HCT116 (cell line): ENCODE measurements at regions not wholly inside any gene's neighbourhood (a gene's known extent, or its start where the extent isn't known, plus 50 kb on each side); places are given as distances from the start of the nearest gene placed in this dataset.

ENCODE experiments used
- ATAC-seq: fragments of 200-7000 bp; cut with Tn5 transposase; 2 replicates; pipeline ENCODE4 v1.9.1; 2020; ENCODE audit warnings: mild to moderate bottlenecking, moderate library complexity
- BruUV-seq: library from RNA; stranded (reverse); fragments of 400-500 nt; replicated peaks from 2 replicates; lab custom pipeline; 2021; lab: Mats Ljungman, UMichigan
- CTCF ChIA-PET: fragments of 300-600 bp; sonication (Branson Sonifier 250); formaldehyde crosslinking; loops from one replicate; lab custom pipeline; 2021; ENCODE audit warnings: antibody characterized with exemption; lab: Charles Lee
- POLR2A ChIA-PET: fragments of 300-600, 350-600 bp; sonication (Branson Sonifier 250); formaldehyde crosslinking; loops from one replicate; lab custom pipeline; 2021; ENCODE audit warnings: antibody characterized with exemption; lab: Charles Lee
- RAD21 ChIA-PET, 2 experiments: fragments of 300-600 bp; sonication (Branson Sonifier 250); formaldehyde crosslinking; loops; one replicate each; lab custom pipeline; 2023; ENCODE audit warnings: low total read pairs in 2 of 2; ENCODE audit not compliant: uncharacterized antibody in 2 of 2, unreplicated experiment in 2 of 2, low non-redundant PET in 1 of 2; lab: Charles Lee
- DNase-seq: peaks from one replicate; pipeline ENCODE4 v3.0.0-alpha.2; 2010; ENCODE audit warnings: low read depth, low spot score
- H2AFZ ChIP-seq: fragments of 200-600 bp; shearing (Covaris generic), sonication (generic); 2 replicates; pipeline ENCODE4 v1.6.1; 2017; ENCODE audit warnings: low read depth, mixed run types, mixed read lengths, antibody characterized with exemption, low read length; ENCODE audit not compliant: poor library complexity, severe bottlenecking
- H3K27ac ChIP-seq: 2 replicates; pipeline ENCODE4 v1.5.1; 2012; ENCODE audit warnings: low read depth, low read length
- H3K27me3 ChIP-seq: fragments of 200-600 bp; sonication (generic); 2 replicates; pipeline ENCODE4 v1.6.1; 2016; ENCODE audit warnings: mixed run types, low read length, mixed read lengths; ENCODE audit not compliant: insufficient read depth
- H3K36me3 ChIP-seq, 2 experiments: fragments of 200-500 bp in 1 of 2; fragments of 200-600 bp in 1 of 2; sonication (Bioruptor generic) in 1 of 2; sonication (generic) in 1 of 2; 2 replicates each; pipeline versions ENCODE4 v1.5.1 to v1.6.1; 2014 to 2016; ENCODE audit warnings: low read length in 2 of 2, inconsistent platforms in 1 of 2, mixed read lengths in 1 of 2, mixed run types in 1 of 2; ENCODE audit not compliant: insufficient read depth in 2 of 2, control insufficient read depth in 1 of 2
- H3K4me1 ChIP-seq, 2 experiments: fragments of 200-600 bp in 1 of 2; sonication (generic) in 1 of 2; 2 replicates each; pipeline versions ENCODE4 v1.5.1 to v1.6.1; 2012 to 2017; ENCODE audit warnings: low read length in 2 of 2, inconsistent platforms in 1 of 2, mild to moderate bottlenecking in 1 of 2, mixed read lengths in 1 of 2, mixed run types in 1 of 2, moderate library complexity in 1 of 2; ENCODE audit not compliant: insufficient read depth in 2 of 2, control insufficient read depth in 1 of 2
- H3K4me2 ChIP-seq: fragments of 200-600 bp; sonication (generic); 2 replicates; pipeline ENCODE4 v1.6.1; 2017; ENCODE audit warnings: mixed run types, low read length, mixed read lengths
- H3K4me3 ChIP-seq, 2 experiments: fragments of 200-600 bp in 1 of 2; sonication (generic) in 1 of 2; replicated peaks in 1 of 2; 2 replicates each; pipeline ENCODE4 v1.5.1; 2011 to 2016; ENCODE audit warnings: low read length in 2 of 2, control low read depth in 1 of 2, low read depth in 1 of 2, mild to moderate bottlenecking in 1 of 2, mixed read lengths in 1 of 2, mixed run types in 1 of 2
- H3K79me2 ChIP-seq: fragments of 200-600 bp; sonication (generic); 2 replicates; pipeline ENCODE4 v1.6.1; 2017; ENCODE audit warnings: mild to moderate bottlenecking, mixed run types, low read length, moderate library complexity, mixed read lengths; ENCODE audit not compliant: insufficient read depth
- H3K9ac ChIP-seq: fragments of 200-600 bp; sonication (generic); 2 replicates; pipeline ENCODE4 v1.6.1; 2016; ENCODE audit warnings: low read length, mixed read lengths
- H3K9me2 ChIP-seq: fragments of 200-600 bp; sonication (generic), shearing (Covaris generic); 2 replicates; pipeline ENCODE4 v1.6.1; 2017; ENCODE audit warnings: mixed run types, mild to moderate bottlenecking, moderate library complexity; ENCODE audit not compliant: insufficient read depth
- H3K9me3 ChIP-seq, 2 experiments: fragments of 200-500 bp in 1 of 2; fragments of 200-600 bp in 1 of 2; sonication (Bioruptor generic) in 1 of 2; sonication (generic) in 1 of 2; 2 replicates each; pipeline ENCODE4 v1.6.1; 2014 to 2017; ENCODE audit warnings: low read length in 2 of 2, mixed read lengths in 2 of 2, inconsistent platforms in 1 of 2, low read depth in 1 of 2, mild to moderate bottlenecking in 1 of 2, mixed run types in 1 of 2, moderate library complexity in 1 of 2; ENCODE audit not compliant: control insufficient read depth in 1 of 2, insufficient read depth in 1 of 2
- H4K20me1 ChIP-seq: fragments of 200-600 bp; sonication (generic), shearing (Covaris generic); 2 replicates; pipeline ENCODE4 v1.6.1; 2017; ENCODE audit warnings: mixed run types, mild to moderate bottlenecking, moderate library complexity; ENCODE audit not compliant: insufficient read depth
- ATF3 ChIP-seq: IDR thresholded peaks from 2 replicates; pipeline ENCODE4 v1.6.1; 2012
- CTCF ChIP-seq, 3 experiments: fragments of 200-600 bp in 1 of 3; sonication (generic) in 1 of 3; IDR thresholded peaks in 2 of 3; conservative IDR thresholded peaks in 1 of 3; 2 replicates each; pipeline ENCODE4 v1.5.1; 2012 to 2017; ENCODE audit warnings: low read depth in 2 of 3, low read length in 2 of 3, antibody characterized with exemption in 1 of 3, borderline replicate concordance in 1 of 3, control low read depth in 1 of 3, mild to moderate bottlenecking in 1 of 3, mixed read lengths in 1 of 3, mixed run types in 1 of 3, moderate library complexity in 1 of 3; ENCODE audit not compliant: insufficient read depth in 1 of 3
- ELF1 ChIP-seq: IDR thresholded peaks from 2 replicates; pipeline ENCODE4 v1.6.1; 2012; ENCODE audit warnings: low read depth, borderline replicate concordance
- EZH2 ChIP-seq: fragments of 200-600 bp; sonication (generic); IDR thresholded peaks from 2 replicates; pipeline ENCODE4 v1.6.1; 2017; ENCODE audit warnings: antibody characterized with exemption, mixed run types
- JUND ChIP-seq: IDR thresholded peaks from 2 replicates; pipeline ENCODE4 v1.6.1; 2012
- MAX ChIP-seq: IDR thresholded peaks from 2 replicates; pipeline ENCODE4 v1.6.1; 2012
- POLR2A ChIP-seq: IDR thresholded peaks from 2 replicates; pipeline ENCODE4 v1.7.0; 2011; ENCODE audit warnings: borderline replicate concordance; ENCODE audit not compliant: insufficient read depth, insufficient read length; ENCODE audit errors: extremely low read depth
- REST ChIP-seq: IDR thresholded peaks from 2 replicates; pipeline ENCODE4 v1.6.1; 2012; ENCODE audit warnings: low read depth
- ZFX ChIP-seq: fragments of 450-650 bp; IDR thresholded peaks from 2 replicates; pipeline ENCODE4 v1.6.1; 2017
- ZNF274 ChIP-seq: fragments of 200-500 bp; sonication (Bioruptor generic); IDR thresholded peaks from 2 replicates; pipeline ENCODE4 v1.6.1; 2014; ENCODE audit warnings: mild to moderate bottlenecking, low read depth, low read length, inconsistent platforms
- intact Hi-C: fragments of 100-400 bp; cut with micrococcal nuclease; formaldehyde crosslinking; loops from 2 replicates; pipeline ENCODE4 v1.10.0; 2022

GRCh38 chr13:53732664-53733063, 704.1 kb downstream of the OLFM4 start (continued):
- no peak for TF ChIP-seq CTCF (IDR thresholded peaks at IDR 0.05 in 2 of 3, conservative IDR thresholded peaks at IDR 0.05 in 1 of 3; ENCODE audit: borderline replicate concordance in 1 of 3, insufficient read depth in 1 of 3, low read depth in 2 of 3, low read length in 2 of 3)
- TF ChIP-seq, all 23 proteins: peak for 0

- BruUV-seq, result no TSS peak
- CTCF ChIA-PET, result no interaction called here
- no peaks in the 10 kb centered on the region for H3K9me2 ChIP-seq
These were observed 715.3 kb downstream of the OLFM4 start for GRCh38 chr13:53743906-53744305.

More at GRCh38 chr13:53743906-53744305, 715.3 kb downstream of the OLFM4 start:
- H3K4me1 ChIP-seq, result no peaks in the 10 kb centered on the region
- no peaks in the 10 kb centered on the region for H3K36me3 ChIP-seq
- no peaks in the 10 kb centered on the region for H4K20me1 ChIP-seq
- no peak for ATAC-seq
- no peak overlapping the region for H3K4me2 ChIP-seq
- ChIA-PET POLR2A (no interaction called here), RAD21 (no interaction called here)
- H3K27me3 ChIP-seq, result no peaks in the 10 kb centered on the region
- H3K4me3 ChIP-seq, result no peak overlapping the region
- peaks cover 21% of the 10 kb centered on the region in 2 experiments; a peak in 2 of 4 replicates for H3K9me3 ChIP-seq
- no peak for TF ChIP-seq ATF3
- no peak for TF ChIP-seq ELF1
- TF ChIP-seq EZH2, result no peak
- TF ChIP-seq ZFX, result no peak
- TF ChIP-seq ZNF274, result no peak
- TF ChIP-seq JUND, result no peak
- TF ChIP-seq MAX, result no peak
- TF ChIP-seq REST, result no peak
- TF ChIP-seq POLR2A, result no peak
- H3K27ac ChIP-seq, result no peak overlapping the region
- no peak overlapping the region for H2AFZ ChIP-seq
- intact Hi-C loops, result no loop called here
- DNase-seq, result no peak
- H3K9ac ChIP-seq, result no peak overlapping the region
- H3K79me2 ChIP-seq, result no peaks in the 10 kb centered on the region
